22Rv1 (cell line): ENCODE measurements at regions not wholly inside any gene's neighbourhood (a gene's known extent, or its start where the extent isn't known, plus 50 kb on each side); places are given as distances from the start of the nearest gene placed in this dataset.
"Not testable (repeated sequence)": the region's sequence is repeated elsewhere in the genome, so short reads cannot be mapped to it uniquely, and the experiment has no call there.

Source experiments
- H3K27ac ChIP-seq: fragments of 450-650 bp; 2 replicates; pipeline ENCODE4 v1.5.1; 2017
- ZFX ChIP-seq: fragments of 450-650 bp; IDR thresholded peaks from 2 replicates; pipeline ENCODE4 v1.6.1; 2017; ENCODE audit warnings: antibody characterized with exemption, borderline replicate concordance
- TF ChIP-seq, protein P1 (sequence below): fragments of 450-650 bp; IDR thresholded peaks from 2 replicates; pipeline ENCODE4 v1.5.1; 2017; ENCODE audit warnings: mild to moderate bottlenecking

DNA sequence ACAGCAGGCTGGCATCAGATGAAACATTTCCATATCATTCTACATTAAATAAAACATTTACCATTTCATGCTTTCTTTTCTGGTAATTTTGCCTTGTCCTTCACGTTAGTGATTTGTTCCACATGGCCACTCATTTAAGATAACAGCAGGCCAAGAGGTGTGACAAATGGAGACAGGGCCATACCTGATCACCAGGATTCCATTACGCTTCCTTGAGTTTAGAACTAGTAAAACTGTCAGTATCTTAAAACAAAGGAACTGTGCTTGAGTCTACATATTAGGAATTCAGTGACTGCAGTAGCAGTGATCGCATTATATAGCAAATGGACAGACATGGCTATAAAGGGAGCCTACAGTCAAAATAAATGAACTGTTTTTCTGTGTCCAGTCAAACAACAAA is 155.1 kb upstream of the FSHR start:
- TF ChIP-seq, protein P1, sequence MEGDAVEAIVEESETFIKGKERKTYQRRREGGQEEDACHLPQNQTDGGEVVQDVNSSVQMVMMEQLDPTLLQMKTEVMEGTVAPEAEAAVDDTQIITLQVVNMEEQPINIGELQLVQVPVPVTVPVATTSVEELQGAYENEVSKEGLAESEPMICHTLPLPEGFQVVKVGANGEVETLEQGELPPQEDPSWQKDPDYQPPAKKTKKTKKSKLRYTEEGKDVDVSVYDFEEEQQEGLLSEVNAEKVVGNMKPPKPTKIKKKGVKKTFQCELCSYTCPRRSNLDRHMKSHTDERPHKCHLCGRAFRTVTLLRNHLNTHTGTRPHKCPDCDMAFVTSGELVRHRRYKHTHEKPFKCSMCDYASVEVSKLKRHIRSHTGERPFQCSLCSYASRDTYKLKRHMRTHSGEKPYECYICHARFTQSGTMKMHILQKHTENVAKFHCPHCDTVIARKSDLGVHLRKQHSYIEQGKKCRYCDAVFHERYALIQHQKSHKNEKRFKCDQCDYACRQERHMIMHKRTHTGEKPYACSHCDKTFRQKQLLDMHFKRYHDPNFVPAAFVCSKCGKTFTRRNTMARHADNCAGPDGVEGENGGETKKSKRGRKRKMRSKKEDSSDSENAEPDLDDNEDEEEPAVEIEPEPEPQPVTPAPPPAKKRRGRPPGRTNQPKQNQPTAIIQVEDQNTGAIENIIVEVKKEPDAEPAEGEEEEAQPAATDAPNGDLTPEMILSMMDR: no peak
- no peak for TF ChIP-seq ZFX
- no peak overlapping the region for H3K27ac ChIP-seq

DNA sequence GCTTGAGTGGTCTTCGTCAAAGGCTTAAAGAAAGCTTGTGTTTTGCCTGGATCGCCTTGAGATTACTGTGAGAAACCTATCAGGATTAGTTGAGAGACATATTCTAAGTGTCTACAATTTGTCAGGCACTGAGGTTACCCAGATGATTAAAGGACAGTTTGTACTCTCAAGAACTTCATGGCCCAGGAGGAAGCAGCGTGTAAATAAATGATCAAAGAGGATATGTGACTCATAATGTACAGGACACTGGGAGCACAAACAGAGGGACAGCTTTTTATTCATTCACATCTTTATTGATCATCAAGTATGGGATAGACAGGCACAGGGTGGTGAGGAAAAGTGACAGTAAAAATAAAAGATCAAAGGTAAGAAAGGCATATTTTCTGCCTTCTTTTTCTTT is 152.6 kb upstream of the FSHR start:
- H3K27ac ChIP-seq: peak overlapping the region; percentile 74
- no peak for TF ChIP-seq ZFX
- TF ChIP-seq, protein P1: no peak

DNA sequence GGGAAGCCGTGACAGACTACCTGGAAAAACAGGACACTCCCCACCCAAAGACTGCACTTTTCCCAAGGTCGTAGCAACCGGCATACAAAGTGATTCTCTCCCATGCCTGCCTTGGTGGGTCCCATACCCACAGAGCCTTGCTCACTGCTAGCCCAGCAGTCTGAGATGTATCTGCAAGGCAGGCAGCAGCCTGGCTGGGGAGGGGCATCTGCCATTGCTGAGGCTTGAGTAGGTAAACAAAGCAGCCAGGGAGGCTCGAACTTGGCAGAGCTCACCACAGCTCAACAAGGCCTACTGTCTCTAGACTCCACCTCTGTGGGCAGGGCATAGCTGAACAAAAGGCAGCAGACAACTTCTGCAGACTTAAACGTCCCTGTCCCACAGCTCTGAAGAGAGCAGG is 144.4 kb upstream of the FSHR start:
- H3K27ac ChIP-seq: not testable (repeated sequence)

DNA sequence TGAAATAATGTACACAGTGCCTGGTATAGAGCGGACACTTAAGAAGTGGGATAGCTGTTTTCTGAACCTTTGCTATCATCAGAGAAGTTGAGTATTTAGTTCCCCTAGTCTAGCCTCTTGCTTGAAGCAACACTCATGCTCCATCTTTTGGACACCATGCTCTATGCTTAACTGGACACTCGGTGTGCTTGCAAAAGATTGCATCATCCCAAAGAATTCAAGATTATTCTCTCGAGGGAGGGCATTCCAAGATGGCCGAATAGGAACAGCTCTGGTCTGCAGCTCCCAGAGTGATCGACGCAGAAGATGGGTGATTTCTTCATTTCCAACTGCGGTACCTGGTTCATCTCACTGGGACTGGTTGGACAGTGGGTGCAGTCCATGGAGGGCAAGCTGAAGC is 143.9 kb upstream of the FSHR start:
- no peak overlapping the region for H3K27ac ChIP-seq
- TF ChIP-seq ZFX: no peak
- TF ChIP-seq, protein P1: no peak

DNA sequence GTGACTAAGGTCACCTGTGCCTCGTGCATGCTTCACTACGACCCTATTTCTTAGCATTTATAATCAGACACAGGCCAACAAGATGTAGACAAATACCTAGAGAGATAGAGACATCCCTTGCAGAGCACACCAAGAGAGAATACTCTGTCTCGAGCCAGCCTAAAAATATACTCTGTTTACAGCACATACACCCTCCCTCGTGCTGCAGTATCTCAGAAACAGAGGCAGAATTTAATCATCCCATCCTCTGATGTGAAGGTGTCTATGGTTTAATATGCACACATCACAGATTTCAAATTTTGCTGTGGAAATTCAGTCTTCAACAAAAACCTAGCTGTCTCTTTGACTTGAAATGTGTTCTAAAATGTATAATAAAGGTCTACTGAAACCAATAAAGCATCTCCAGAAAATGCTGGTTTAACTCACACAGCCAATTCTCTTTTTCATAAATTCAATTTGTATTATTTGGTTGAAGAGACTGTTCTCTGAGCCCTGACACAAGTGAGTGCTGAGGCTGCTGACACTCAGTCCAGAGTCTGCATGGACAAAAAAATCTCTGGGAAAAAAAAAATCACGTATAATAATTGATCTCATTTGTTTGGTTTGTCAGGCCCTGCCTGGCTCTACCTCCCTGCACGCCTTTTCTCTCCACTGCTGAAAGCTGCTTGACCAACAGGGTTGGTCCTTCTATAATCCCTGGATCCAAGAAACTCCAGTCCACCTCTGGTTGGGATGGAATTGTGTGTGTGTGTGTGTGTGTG is 142.0 kb upstream of the FSHR start:
- H3K27ac ChIP-seq: no peak overlapping the region
- TF ChIP-seq, protein P1: no peak
- TF ChIP-seq ZFX: no peak

DNA sequence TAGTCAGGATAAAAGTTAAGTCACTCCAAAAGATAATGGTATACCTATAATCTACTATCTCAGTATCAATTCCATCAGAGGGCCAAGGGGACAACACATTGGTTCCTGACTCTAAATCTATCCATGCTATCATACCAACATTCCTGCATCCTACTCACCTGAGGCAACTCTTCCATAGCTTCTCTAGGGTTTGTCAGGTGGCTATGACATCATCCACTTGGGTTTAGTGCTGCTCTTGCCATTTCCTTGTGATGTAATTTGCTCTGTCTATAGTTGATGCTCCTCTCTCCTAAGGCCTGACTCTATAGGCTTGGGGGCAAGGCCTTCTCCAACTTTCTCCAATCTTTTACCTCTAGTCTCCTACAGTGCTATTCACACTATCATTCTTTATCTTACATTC is 139.9 kb upstream of the FSHR start:
- TF ChIP-seq ZFX: no peak
- TF ChIP-seq, protein P1: no peak
- no peak overlapping the region for H3K27ac ChIP-seq

DNA sequence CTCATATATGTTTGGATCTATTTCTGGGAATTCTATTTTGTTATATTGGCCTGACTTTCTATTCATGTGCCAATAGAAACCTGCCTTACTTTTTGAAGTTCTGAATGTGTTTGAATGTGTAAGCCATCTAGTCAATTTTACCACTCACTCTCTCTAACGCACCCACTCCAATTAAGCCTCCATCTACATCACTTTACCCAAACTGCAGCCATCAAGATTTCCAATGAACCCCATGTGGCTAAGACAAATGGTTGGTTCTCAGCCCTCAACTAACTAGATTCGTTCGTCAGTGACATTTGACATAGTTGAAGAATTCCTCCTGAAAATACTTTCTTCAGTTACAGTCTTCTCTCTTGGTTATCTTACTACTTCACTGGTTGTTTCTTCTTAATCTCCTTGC is 137.3 kb upstream of the FSHR start:
- TF ChIP-seq, protein P1: no peak
- no peak for TF ChIP-seq ZFX

DNA sequence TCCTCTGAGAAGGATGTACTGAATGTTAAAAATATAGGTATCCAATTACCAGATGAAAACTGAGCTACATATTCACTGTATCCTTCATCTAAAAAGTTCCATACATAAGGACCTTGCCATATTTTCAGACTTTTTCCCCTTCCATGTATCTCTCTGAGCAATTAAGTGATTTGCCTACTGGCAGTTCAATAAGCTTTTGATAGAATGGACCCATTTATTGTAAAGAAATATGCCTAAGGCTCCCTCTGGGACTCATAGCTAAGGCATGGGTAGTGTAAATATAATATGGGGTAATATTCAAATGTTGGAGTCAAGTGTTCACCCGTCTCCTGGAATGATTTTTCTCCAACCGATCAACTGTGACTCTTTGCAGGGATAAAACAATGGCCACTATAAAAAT is 135.4 kb upstream of the FSHR start:
- TF ChIP-seq ZFX: no peak
- TF ChIP-seq, protein P1: no peak
- no peak overlapping the region for H3K27ac ChIP-seq

More for the DNA sequence above, 137.3 kb upstream of the FSHR start:
- no peak overlapping the region for H3K27ac ChIP-seq
